Stimulated activated CD4-positive, alpha-beta T cell treated with anti-CD3 and anti-CD28 coated beads, Interleukin-1b, Interleukin-23, amount 100 ng/mL, for 24 hours (primary cell): ENCODE measurements at regions not wholly inside any gene's neighbourhood (a gene's known extent, or its start where the extent isn't known, plus 50 kb on each side); places are given as distances from the start of the nearest gene placed in this dataset.
"Not testable (repeated sequence)": the region's sequence is repeated elsewhere in the genome, so short reads cannot be mapped to it uniquely, and the experiment has no call there.

Source experiments
- DNase-seq, 4 experiments: peaks; one replicate each; pipeline ENCODE4 v3.0.0-alpha.2; 2020; ENCODE audit warnings: low read depth in 4 of 4, low spot score in 1 of 4

DNA sequence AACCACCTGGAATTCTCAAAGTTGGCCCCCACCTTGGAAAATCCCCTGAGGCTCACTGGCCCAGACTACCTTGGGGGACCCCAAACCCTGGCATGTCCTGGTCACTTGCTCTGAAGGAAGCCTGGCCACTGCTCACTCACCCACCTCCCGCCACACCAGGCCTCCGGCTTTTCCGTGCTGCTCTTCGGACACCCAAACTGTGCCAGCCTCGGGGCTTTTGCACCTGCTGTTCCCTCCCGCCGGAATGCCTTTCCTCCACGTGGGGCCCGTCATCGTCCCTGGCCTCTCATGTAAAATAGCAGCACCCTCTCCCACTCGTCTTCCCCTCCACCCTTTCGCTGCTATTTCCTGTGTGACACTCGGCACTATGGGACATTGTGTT lies 87.2 kb upstream of the NCOR2 start:
- no peak for DNase-seq

DNA sequence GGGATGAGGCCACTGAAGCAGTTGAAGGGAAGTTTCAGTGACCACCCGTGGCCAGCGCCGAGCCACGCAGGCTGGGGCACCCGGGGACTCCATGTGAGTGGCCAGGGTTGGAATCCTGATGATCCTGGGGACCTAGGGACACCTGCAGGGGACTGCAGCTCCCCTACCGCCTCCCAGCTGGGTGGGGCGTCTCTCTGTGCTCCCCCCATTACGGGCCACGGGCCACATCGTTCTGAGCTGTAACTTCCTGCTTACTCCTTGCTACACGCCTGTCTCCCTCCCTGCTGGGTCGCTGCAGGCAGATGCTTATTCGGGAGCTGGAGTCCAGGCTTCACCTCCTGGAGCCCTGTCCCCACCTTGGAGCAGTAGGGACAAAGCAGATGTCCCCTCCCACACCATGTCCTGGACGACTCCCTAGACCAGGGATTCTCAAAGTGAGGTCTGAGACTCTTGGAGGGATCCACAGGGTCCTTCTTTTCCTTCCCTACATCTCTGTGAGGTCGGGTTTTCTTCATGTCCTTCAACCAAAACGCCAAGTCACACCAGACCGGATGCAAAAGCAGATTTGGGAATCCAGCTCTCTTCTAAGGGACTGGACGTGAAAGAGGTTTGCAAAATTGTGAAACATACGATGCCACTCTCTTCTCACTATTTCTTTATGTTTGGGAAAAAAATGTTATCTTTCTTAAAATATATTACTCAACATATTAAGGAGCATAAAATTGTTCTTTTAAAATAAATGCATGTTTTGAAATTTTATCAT lies 85.9 kb upstream of the NCOR2 start:
- no peak for DNase-seq

DNA sequence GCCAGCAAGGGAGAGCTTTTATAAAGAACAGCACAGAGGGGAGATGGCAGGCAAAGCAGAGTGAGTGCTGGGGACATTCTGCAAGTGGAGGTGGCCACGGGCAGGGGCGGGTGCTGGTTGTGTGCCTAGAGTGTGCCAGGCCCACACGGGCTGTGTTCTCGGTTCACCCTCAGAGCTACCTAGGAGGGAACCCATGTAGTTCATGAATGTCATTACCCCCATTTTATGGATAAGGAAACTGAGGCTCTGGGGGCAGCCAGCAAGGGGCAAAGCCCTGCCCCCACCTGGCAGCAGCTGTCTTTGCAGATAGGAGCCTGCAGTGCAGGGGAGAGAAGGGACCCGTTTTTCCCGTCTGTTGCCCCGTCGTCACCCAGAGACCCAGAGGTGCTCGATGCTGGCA lies 85.2 kb upstream of the NCOR2 start:
- DNase-seq, result no peak

DNA sequence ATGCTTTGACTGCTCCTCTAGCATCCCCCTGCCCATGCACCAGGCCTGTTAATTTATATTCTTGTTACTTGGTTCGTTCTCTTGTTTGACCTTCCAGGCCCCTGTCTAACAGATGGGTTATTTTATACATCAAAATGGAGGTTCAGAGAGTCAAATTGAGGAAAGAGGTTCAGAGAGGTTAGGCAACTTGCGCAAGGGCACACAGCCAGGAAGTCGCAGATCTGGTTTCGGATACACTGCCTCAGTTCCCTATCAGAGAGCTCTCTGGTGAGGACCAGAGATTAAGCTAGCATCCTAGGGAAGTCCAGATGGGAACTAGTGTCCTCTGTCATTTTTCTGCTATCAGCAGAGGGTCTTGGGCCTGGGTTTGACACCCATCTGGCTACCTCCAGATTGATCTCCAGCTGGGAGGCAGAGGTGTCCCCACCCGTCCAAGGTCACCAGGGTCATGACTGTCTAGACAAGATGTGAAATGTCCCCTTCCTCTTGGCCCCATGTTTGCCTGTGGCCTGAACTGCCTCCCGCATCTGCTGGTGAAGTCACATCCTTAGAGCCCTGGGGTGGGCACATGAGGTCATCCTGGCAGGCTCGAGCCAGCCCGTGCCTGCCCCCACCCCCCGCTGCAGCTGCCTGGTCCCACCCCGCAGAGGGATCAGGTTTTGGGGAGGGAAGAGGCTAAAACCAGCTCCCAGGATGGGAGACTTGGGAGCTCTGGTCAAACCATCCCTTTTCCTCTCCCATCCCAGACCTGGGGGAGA lies 84.3 kb upstream of the NCOR2 start:
- no peak for DNase-seq

DNA sequence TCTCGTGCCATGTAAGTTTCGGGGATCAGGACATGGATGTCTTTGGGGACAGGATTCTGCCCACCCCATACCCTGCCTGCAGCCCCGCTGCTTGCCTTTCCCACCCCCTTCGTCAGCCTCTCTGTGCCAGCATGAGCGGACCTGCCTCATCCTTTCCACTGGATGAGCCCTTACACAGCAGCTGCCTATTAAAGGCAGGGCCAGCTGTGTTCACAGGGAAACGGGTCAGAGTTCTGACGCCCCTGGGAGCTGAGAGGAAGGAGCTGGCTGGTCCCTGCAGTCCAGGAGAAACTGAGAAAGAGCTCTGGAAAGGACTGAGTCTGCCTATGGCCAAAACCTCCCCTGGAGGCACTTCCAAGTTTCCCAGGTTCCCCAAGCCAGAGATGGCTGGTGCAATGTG lies 83.5 kb upstream of the NCOR2 start:
- DNase-seq, result no peak

DNA sequence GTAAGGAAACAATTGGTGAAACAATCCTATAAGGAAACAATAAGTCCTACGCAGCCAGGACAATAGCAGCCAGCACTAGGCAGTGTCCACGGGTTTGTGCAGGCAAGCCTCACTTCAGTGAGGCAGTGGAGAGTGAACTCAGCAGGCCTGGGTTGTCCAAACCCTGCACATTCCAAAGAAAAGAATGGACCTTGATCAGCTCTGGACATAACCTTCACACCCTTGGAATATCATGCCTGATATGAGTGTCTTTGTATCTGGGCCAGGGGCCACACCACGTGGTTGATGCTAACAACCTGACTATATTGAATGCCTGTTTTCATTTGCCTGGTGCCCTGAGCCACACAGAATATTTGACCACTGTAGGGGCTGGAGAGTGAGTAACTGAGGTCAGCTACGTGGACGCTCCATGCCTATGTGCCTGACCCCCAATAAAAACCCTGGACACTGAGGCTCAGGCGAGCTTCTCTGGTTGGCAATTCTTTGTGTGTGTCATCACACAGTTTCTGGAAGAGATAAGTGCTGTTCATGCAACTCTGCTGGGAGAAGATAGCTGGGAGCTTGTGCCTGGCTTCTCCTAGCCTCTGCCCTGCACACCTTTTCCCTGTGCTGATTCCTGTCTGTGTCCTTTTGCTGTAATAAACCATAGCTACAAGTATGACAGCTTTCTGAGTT lies 81.4 kb upstream of the NCOR2 start:
- DNase-seq, result no peak

DNA sequence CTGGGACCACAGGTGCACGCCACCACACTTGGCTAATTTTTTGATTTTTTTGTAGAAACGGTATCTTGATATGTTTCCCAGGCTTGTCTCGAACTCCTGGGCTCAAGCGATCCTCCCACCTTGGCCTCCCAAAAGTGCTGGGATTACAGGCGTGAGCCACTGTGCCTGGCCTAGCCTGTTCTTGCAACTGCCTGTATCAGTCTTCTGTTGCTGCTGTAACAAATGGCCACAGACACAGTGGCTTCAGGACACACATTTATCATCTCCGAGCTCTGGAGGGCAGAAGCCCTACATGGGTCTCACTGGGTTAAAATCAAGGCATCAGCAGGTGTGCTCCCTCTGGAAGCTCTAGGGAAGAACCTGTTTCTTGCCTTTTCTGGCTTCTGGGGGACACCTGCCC lies 79.9 kb upstream of the NCOR2 start:
- DNase-seq, result no peak

DNA sequence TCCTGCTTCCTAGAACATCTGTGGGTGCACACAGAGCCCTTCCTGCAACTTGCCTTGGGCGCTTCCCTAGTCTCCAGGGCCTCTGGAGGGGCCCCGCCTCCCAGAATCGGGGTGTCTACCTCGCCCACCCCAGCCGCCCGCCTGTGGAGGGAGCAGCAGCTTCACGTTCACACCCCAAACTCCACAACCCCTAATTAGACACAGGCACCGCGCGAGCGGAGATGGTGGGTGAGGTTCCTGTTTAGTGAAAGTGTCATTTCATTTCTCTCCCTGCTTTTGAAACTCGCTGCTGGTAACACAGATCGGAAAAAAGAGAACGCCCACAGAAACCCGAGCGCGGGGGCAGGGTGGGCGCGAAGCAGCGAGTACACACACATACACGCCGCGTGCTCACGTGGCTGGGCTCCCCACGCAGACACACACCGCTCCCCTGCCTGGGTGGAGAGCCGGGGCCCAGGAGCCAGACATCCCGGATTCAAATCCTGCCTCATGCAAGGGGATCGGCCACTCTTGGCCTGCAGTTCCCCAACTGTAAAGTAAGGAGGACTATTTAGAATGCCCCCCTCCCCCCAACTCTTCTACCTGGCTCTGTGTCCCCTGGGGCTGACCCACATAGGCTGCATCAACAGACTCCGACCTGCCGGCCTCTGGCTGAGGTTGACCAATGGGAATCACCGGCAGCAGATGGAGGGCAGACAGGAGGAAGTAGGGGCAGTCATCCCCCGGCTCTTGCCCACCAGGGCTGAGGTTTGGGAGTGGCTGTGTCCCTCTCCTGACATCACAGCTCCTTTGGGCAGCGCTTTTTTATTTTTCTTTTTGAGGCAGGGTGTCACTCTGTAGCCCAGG lies 79.2 kb upstream of the NCOR2 start:
- DNase-seq, result peak in 2 of 4 experiments; percentile 32 to 57

DNA sequence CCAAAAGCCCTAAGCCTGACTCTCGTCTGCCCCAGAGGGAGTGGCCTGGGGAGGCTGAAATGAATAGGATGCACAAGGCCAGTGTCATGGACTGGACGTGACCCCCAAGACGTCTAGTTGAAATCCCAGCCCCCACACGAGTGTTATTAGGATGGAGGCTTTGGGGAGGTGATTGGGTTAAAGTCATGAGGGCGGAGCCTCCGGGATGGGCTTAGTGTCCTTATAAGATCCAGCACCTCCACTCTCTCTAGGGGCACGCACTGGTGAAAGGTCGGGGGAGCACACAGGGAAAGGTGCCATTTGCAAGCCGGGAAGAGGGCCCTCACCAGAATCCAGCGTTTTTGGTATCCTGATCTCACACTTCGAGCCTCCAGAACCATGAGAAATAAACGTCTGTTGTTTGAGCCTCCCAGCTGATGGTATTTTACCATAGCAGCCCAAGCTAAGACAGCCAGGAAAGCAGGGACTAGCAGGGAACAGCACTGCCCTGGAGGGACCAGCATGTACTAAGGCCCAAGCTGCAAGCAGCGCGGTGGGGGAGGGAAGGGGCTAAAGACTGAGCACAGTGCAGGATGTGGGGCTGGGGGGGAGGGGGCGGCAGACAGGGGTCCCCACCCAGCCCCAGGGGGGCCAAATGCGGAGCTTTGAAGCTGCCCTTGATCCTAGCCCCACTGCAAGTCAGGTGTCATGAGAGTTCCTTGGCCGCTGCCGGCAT lies 78.3 kb upstream of the NCOR2 start:
- DNase-seq, result no peak

DNA sequence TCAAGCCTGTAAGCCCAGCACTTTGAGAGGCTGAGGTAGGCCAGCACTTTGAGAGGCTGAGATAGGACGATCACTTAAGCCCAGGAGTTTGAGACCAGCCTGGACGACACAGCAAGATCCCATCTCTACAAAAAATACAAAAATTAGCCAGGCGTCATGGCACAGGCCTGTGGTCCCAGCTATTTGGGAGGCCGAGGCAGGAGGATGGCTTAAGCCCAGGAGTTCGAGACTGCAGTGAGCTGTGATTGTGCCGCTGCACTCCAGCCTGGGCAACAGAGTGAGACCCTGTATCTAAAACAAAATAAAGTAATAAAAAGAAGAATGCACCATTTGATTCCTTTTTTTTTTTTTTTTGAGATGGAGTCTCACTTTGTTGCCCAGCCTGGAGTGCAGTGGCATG lies 76.4 kb upstream of the NCOR2 start:
- not testable (repeated sequence) for DNase-seq

DNA sequence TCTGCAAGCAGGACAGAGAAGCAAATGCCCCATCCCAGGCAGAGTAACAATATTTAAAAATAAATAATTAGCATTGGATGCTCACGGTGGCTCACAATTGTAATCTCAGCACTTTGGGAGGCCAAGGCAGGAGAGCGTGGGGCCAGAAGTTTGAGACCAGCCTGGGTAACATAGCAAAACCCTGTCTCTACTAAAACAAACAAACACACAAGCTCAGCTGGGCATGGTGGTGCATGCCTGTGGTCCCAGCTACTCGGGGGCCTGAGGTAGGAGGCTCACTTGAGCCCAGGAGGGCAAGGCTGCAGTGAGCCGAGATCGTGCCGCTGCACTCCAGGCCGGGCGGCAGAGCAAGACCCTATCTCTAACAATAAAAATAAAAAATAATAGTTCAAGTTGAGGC lies 74.7 kb upstream of the NCOR2 start:
- no peak for DNase-seq

DNA sequence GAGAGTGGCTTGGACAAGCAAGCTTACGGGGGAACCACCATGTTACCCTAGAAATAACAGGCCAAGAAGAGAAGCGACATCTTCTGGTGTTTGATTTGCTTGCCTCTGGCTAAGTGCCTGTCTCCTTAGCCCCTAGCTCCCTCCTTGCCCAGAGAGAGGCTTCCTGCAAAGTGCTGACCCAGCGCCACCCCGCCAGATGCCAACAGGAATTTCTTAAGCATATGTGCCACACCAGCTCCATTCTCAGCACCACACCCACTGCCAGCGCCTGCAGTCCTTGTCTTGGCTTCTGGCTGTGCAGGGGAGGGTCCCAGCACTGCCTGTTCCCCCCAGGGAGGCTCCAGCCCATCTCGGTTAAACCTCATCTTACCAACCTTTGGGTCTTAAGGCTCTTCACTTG lies 74.2 kb upstream of the NCOR2 start:
- DNase-seq, result no peak

DNA sequence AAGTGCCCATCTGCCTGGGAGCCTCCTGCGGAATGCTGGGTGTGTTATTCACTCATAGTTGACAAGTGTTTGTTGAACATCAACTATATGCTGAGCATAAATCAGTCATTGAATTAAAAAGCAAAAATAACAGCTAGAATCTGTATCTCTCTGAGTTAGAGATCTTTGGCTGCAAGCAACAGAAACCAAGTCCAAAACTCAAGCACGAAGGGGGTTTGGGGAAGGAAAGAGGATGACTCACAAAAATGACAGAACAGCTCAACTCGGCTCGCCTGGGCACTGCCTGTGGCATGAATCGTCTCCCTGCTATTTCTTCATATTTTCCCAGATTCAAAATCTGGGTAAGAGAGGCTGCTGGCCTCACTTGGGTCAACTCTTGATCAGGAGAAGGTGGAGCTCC lies 72.6 kb upstream of the NCOR2 start:
- DNase-seq, result no peak

DNA sequence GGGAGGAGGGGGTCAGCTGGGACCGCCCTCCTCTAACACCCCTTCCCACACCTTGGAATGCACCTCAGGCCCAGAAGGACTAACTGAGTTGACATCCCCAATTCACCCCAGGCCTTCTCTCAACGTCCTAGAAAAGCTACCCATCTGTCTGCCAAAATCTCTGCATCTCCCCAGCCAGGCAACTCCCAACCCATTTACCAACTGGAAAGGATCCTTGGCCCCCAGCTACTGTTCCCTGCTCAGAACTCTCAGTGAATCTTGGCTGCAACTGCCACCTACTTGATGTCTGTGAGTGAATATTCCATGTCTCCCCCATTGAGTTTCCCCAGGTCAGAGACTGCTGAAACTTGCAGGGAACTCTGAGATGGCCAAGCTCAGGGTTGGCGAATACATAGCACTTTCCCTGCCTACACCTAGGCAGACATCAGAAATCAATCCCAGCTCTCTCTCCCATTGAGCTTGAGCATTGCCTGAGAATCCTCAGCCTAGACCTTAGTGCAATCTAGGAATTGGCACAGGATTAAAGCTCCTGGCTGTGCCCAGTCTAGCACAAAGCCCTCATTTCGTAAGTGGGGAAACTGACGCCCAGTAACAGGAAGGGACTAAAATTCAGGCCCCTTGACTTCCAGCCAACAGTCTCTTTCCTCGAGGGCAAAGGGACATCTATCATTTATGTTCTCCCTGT lies 71.9 kb upstream of the NCOR2 start:
- no peak for DNase-seq

DNA sequence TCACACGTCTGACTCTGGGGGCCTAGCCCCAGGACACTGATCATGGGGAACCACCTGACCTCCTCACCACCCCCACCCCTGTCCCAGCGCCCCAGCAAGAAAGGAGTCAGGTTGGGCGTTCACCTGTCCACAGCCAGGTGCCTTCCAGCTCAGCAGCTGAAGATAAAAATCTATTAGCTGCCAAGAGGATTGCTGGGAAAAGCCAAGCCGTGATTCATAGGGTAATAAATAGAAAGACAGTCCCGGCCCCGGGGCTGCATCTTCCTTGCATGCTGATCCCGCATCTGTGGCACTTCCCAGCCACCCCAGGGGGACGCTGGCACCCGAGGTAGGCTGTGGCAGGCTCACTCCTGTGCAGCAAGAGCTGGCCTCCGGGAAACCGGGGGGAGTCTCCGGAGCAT lies 70.2 kb upstream of the NCOR2 start:
- DNase-seq, result no peak

DNA sequence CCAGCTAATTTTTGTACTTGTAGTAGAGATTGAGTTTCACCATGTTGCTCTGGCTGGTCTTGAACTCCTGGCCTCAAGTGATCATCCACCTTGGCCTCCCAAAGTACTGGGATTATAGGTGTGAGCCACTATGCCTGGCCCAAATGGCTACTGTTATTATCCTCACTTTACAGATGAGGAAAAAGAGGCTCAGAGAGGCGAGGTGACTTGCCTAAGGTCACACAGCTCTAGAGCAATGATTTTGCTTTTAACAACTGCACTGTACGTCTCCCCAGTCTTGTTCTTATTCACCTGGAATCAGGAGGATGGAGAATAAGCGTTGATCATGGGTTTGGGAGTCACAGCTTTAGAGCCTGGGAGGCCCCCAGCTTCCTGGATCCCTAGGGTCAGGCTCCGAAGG lies 69.8 kb upstream of the NCOR2 start:
- no peak for DNase-seq

DNA sequence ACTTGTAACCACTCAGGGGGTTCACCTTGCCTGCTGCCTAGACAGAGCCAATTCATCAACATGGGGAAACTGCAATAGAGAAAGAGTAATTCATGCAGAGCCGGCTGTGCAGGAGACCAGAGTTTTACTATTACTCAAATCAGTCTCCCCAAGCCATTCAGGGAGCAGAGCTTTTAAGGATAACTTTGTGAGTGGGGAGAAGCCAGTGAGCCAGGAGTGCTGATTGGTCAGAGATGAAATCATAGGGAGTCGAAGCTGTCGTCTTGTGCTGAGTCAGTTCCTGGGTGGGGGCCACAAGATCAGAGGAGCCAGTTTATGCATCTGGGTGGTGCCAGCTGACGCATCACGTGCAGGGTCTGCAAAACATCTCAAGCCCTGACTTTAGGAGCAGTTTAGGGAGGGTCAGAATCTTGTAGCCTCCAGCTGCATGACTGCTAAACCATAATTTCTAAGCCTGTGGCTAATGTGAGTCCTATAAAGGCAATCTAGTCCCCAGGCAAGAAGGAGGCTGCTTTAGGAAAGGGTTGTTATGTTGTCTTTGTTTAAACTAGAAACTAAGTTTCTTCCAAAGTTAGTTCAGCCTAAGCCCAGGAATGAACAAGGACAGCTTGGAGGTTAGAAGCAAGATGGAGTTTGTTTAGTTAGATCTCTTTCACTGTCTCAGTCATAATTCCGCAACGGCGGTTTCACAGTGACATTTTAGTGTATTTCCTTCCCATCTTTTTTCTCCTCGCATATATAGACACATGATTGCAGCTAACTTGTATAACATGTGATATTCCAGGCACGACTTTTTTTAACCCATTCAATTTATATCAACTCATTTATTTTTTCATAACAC lies 68.9 kb upstream of the NCOR2 start:
- peak in 2 of 4 experiments; percentile 44 to 54 for DNase-seq

DNA sequence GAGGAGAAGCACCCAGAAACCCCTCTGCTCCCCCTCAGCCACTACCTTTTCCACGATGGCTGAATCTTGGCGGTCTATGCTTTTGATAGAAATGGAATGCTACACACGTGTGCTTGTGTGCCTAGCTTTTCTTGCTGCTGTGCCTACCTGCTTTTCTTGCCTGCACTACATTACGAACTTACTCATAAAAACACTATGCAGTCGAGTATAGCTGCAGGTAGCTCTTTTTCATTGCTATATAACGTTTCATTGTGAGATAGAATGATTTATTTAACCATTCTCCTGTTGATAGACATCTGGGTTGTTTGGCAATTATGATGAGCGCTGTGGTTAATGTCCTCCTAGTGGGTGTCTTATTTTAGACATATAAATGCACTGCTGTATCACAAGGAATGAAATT lies 67.9 kb upstream of the NCOR2 start:
- DNase-seq, result no peak
